Neural cell (in vitro differentiated cells): ENCODE measurements at regions not wholly inside any gene's neighbourhood (a gene's known extent, or its start where the extent isn't known, plus 50 kb on each side); places are given as distances from the start of the nearest gene placed in this dataset.

ENCODE experiments used
- H2AFZ ChIP-seq: fragments of 200-600, 300-800 bp; sonication (generic), shearing (Covaris generic); 2 replicates; pipeline ENCODE4 v1.6.0; 2014; ENCODE audit warnings: low read depth, mild to moderate bottlenecking, antibody characterized with exemption, low read length, moderate library complexity
- H3F3A ChIP-seq: fragments of 200-600 bp; shearing (Covaris generic); 2 replicates; pipeline ENCODE4 v1.6.1; 2016; ENCODE audit warnings: mild to moderate bottlenecking, moderate library complexity, mixed read lengths, antibody characterized with exemption, low read length; ENCODE audit not compliant: insufficient read depth, poor library complexity, severe bottlenecking
- H3K27ac ChIP-seq: fragments of 200-600, 300-800 bp; sonication (generic), shearing (Covaris generic); 2 replicates; pipeline ENCODE4 v1.5.1; 2014; ENCODE audit warnings: mild to moderate bottlenecking, low read length, moderate library complexity
- H3K27me3 ChIP-seq: fragments of 300-800, 200-600 bp; sonication (generic), shearing (Covaris generic); 2 replicates; pipeline ENCODE4 v1.6.0; 2014; ENCODE audit warnings: mild to moderate bottlenecking, low read depth, low read length, moderate library complexity; ENCODE audit not compliant: insufficient read depth
- H3K36me3 ChIP-seq: fragments of 300-800, 200-600 bp; sonication (generic), shearing (Covaris generic); 2 replicates; pipeline ENCODE4 v1.5.1; 2014; ENCODE audit warnings: mild to moderate bottlenecking, antibody characterized with exemption, low read length, moderate library complexity; ENCODE audit not compliant: insufficient read depth
- H3K4me2 ChIP-seq: fragments of 300-800, 200-600 bp; sonication (generic), shearing (Covaris generic); 2 replicates; pipeline ENCODE4 v1.6.0; 2014; ENCODE audit warnings: mild to moderate bottlenecking, low read length
- H3K4me3 ChIP-seq: fragments of 300-800, 200-600 bp; sonication (generic), shearing (Covaris generic); 2 replicates; pipeline ENCODE4 v1.5.1; 2014; ENCODE audit warnings: mild to moderate bottlenecking, low read length, moderate library complexity
- H3K79me2 ChIP-seq: fragments of 200-600 bp; shearing (Covaris generic); replicated peaks from 2 replicates; pipeline ENCODE4 v1.6.0; 2014; ENCODE audit warnings: mild to moderate bottlenecking, low read length, moderate library complexity; ENCODE audit not compliant: insufficient read depth
- H3K9ac ChIP-seq: fragments of 300-800, 200-600 bp; sonication (generic), shearing (Covaris generic); 2 replicates; pipeline ENCODE4 v1.6.1; 2016; ENCODE audit warnings: mild to moderate bottlenecking, low read length, mixed read lengths
- H3K9me2 ChIP-seq: fragments of 200-600 bp; shearing (Covaris generic); 2 replicates; pipeline ENCODE4 v1.6.1; 2016; ENCODE audit warnings: mild to moderate bottlenecking, low read length, mixed read lengths; ENCODE audit not compliant: insufficient read depth
- H3K9me3 ChIP-seq: fragments of 200-600, 300-800 bp; sonication (generic), shearing (Covaris generic); 2 replicates; pipeline ENCODE4 v1.6.1; 2016; ENCODE audit warnings: mild to moderate bottlenecking, mixed run types, low read length, moderate library complexity, mixed read lengths
- H4K20me1 ChIP-seq: fragments of 200-600 bp; shearing (Covaris generic); 2 replicates; pipeline ENCODE4 v1.6.1; 2016; ENCODE audit warnings: mild to moderate bottlenecking, mixed run types; ENCODE audit not compliant: insufficient read depth
- EP300 ChIP-seq: fragments of 450-650 bp; conservative IDR thresholded peaks from 2 replicates; pipeline ENCODE4 v1.6.1; 2014; ENCODE audit warnings: antibody characterized with exemption, mild to moderate bottlenecking, moderate library complexity; ENCODE audit not compliant: poor library complexity, severe bottlenecking
- EZH2 ChIP-seq: fragments of 200-600, 300-800 bp; shearing (Covaris generic), sonication (generic); IDR thresholded peaks from 2 replicates; pipeline ENCODE4 v1.6.1; 2014; ENCODE audit warnings: antibody characterized with exemption, low read length, borderline replicate concordance, mild to moderate bottlenecking; ENCODE audit not compliant: insufficient read depth, poor library complexity, severe bottlenecking
- MXI1 ChIP-seq: fragments of 450-650 bp; conservative IDR thresholded peaks from 2 replicates; pipeline ENCODE4 v1.6.1; 2014; ENCODE audit warnings: antibody characterized with exemption, mild to moderate bottlenecking; ENCODE audit not compliant: poor library complexity, severe bottlenecking
- POLR2AphosphoS5 ChIP-seq: IDR thresholded peaks from 2 replicates; pipeline ENCODE4 v1.6.1; 2012
- RAD21 ChIP-seq: fragments of 450-650 bp; conservative IDR thresholded peaks from 2 replicates; pipeline ENCODE4 v1.6.1; 2014; ENCODE audit warnings: antibody characterized with exemption, mild to moderate bottlenecking, moderate library complexity
- SMC3 ChIP-seq: fragments of 450-650 bp; conservative IDR thresholded peaks from 2 replicates; pipeline ENCODE4 v1.6.1; 2014; ENCODE audit warnings: antibody characterized with exemption, mild to moderate bottlenecking, moderate library complexity; ENCODE audit not compliant: poor library complexity
- TAF1 ChIP-seq: IDR thresholded peaks from 2 replicates; pipeline ENCODE4 v1.6.1; 2012; ENCODE audit warnings: low read depth
- TF ChIP-seq, protein P1 (sequence below): IDR thresholded peaks from 2 replicates; pipeline ENCODE4 v1.6.1; 2012; ENCODE audit warnings: borderline replicate concordance
- TF ChIP-seq, protein P2 (sequence below): fragments of 450-650 bp; IDR thresholded peaks from 2 replicates; pipeline ENCODE4 v1.5.1; 2014; ENCODE audit warnings: antibody characterized with exemption, mild to moderate bottlenecking, moderate library complexity; ENCODE audit not compliant: poor library complexity, severe bottlenecking

DNA sequence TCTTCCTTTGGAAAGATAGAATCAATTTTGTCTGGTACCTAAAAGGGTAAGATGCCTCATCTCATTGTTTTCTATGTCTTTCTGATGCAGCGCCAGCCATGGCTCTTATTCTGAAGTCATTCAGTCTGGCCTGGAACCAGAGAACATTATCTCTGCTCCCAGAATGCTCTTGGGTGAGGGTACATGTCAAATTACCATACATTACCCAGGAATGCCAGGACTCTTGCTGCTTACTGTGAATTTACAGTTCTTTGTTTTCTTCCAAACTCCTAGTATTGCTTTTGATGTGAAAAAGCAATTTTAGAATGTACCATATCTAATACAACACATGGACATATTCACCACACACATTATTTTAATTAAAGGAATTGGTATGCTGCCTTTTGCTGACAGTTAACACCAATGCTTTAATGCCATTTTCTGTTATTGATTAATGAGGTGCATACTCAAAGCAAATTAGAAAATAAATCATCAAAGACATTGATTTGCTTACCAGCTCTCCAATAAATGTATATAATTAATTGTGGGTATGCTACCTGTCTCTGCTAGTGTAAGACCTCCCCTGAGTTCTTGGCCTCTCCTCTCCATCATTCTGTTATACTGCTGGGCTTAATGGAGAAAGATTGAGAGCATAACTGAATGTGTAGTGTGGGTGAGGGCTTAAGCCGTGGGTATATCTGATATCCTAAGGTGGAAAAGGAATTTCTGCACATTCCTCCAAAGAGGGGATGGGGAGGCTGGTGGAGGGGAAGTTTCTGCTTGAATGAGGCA is 337.7 kb downstream of the C12orf75 start:
- Histone ChIP-seq H3K9ac (no peak overlapping the region), H3K9me2 (no peaks in the 10 kb centered on the region), H4K20me1 (no peaks in the 10 kb centered on the region), H3K36me3 (no peaks in the 10 kb centered on the region), H3K4me3 (no peak overlapping the region), H3K27ac (no peak overlapping the region), H3F3A (no peaks in the 10 kb centered on the region), H3K79me2 (no peaks in the 10 kb centered on the region), H2AFZ (no peak overlapping the region), H3K27me3 (no peaks in the 10 kb centered on the region), H3K4me2 (no peak overlapping the region), H3K9me3 (no peaks in the 10 kb centered on the region)
- no peak for TF ChIP-seq TAF1
- TF ChIP-seq POLR2AphosphoS5: no peak
- TF ChIP-seq, protein P1, sequence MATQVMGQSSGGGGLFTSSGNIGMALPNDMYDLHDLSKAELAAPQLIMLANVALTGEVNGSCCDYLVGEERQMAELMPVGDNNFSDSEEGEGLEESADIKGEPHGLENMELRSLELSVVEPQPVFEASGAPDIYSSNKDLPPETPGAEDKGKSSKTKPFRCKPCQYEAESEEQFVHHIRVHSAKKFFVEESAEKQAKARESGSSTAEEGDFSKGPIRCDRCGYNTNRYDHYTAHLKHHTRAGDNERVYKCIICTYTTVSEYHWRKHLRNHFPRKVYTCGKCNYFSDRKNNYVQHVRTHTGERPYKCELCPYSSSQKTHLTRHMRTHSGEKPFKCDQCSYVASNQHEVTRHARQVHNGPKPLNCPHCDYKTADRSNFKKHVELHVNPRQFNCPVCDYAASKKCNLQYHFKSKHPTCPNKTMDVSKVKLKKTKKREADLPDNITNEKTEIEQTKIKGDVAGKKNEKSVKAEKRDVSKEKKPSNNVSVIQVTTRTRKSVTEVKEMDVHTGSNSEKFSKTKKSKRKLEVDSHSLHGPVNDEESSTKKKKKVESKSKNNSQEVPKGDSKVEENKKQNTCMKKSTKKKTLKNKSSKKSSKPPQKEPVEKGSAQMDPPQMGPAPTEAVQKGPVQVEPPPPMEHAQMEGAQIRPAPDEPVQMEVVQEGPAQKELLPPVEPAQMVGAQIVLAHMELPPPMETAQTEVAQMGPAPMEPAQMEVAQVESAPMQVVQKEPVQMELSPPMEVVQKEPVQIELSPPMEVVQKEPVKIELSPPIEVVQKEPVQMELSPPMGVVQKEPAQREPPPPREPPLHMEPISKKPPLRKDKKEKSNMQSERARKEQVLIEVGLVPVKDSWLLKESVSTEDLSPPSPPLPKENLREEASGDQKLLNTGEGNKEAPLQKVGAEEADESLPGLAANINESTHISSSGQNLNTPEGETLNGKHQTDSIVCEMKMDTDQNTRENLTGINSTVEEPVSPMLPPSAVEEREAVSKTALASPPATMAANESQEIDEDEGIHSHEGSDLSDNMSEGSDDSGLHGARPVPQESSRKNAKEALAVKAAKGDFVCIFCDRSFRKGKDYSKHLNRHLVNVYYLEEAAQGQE: no peak
- TF ChIP-seq, protein P2, sequence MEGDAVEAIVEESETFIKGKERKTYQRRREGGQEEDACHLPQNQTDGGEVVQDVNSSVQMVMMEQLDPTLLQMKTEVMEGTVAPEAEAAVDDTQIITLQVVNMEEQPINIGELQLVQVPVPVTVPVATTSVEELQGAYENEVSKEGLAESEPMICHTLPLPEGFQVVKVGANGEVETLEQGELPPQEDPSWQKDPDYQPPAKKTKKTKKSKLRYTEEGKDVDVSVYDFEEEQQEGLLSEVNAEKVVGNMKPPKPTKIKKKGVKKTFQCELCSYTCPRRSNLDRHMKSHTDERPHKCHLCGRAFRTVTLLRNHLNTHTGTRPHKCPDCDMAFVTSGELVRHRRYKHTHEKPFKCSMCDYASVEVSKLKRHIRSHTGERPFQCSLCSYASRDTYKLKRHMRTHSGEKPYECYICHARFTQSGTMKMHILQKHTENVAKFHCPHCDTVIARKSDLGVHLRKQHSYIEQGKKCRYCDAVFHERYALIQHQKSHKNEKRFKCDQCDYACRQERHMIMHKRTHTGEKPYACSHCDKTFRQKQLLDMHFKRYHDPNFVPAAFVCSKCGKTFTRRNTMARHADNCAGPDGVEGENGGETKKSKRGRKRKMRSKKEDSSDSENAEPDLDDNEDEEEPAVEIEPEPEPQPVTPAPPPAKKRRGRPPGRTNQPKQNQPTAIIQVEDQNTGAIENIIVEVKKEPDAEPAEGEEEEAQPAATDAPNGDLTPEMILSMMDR: no peak
- no peak for TF ChIP-seq RAD21
- no peak for TF ChIP-seq SMC3
- TF ChIP-seq EP300: no peak
- TF ChIP-seq MXI1: no peak
- no peak for TF ChIP-seq EZH2

DNA sequence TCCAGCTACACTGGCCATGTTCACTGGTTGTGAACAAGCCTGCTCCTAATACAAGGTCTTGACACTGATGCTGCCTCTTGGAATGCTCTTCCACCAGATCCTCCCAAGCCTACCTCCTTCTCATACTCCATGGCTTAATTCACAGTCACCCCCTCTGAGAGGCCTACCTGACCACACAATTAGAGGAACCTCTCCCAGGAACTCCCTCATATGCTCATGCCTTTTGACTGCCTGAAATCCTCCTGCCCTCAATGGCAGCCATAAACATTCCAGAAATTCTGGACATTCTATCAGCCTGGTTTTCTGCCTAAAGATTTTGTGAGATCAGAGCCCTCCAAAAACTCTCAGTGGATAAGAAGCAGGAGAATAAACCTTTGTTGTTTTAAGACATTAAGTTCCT is 340.2 kb downstream of the C12orf75 start:
- no peak for TF ChIP-seq EZH2
- TF ChIP-seq SMC3: no peak
- no peak for TF ChIP-seq EP300
- TF ChIP-seq, protein P1: no peak
- no peak for TF ChIP-seq TAF1
- TF ChIP-seq POLR2AphosphoS5: no peak
- no peak for TF ChIP-seq MXI1
- TF ChIP-seq RAD21: no peak
- no peaks in the 10 kb centered on the region for H3K79me2 ChIP-seq
- no peak overlapping the region for H3K27ac ChIP-seq
- H3K4me2 ChIP-seq: no peak overlapping the region
- no peaks in the 10 kb centered on the region for H4K20me1 ChIP-seq
- H3K9ac ChIP-seq: no peak overlapping the region
- no peaks in the 10 kb centered on the region for H3K9me2 ChIP-seq
- no peaks in the 10 kb centered on the region for H3K27me3 ChIP-seq
- no peaks in the 10 kb centered on the region for H3K36me3 ChIP-seq
- no peaks in the 10 kb centered on the region for H3F3A ChIP-seq
- no peaks in the 10 kb centered on the region for H3K9me3 ChIP-seq
- H3K4me3 ChIP-seq: no peak overlapping the region
- H2AFZ ChIP-seq: no peak overlapping the region
